HCT116 (cell line): ENCODE measurements at regions not wholly inside any gene's neighbourhood (a gene's known extent, or its start where the extent isn't known, plus 50 kb on each side); places are given as distances from the start of the nearest gene placed in this dataset.

Experiments
- ATAC-seq: fragments of 200-7000 bp; cut with Tn5 transposase; 2 replicates; pipeline ENCODE4 v1.9.1; 2020; ENCODE audit warnings: mild to moderate bottlenecking, moderate library complexity
- BruUV-seq: library from RNA; stranded (reverse); fragments of 400-500 nt; replicated peaks from 2 replicates; lab custom pipeline; 2021; lab: Mats Ljungman, UMichigan
- CTCF ChIA-PET: fragments of 300-600 bp; sonication (Branson Sonifier 250); formaldehyde crosslinking; loops from one replicate; lab custom pipeline; 2021; ENCODE audit warnings: antibody characterized with exemption; lab: Charles Lee
- POLR2A ChIA-PET: fragments of 300-600, 350-600 bp; sonication (Branson Sonifier 250); formaldehyde crosslinking; loops from one replicate; lab custom pipeline; 2021; ENCODE audit warnings: antibody characterized with exemption; lab: Charles Lee
- RAD21 ChIA-PET, 2 experiments: fragments of 300-600 bp; sonication (Branson Sonifier 250); formaldehyde crosslinking; loops; one replicate each; lab custom pipeline; 2023; ENCODE audit warnings: low total read pairs in 2 of 2; ENCODE audit not compliant: uncharacterized antibody in 2 of 2, unreplicated experiment in 2 of 2, low non-redundant PET in 1 of 2; lab: Charles Lee
- DNase-seq: peaks from one replicate; pipeline ENCODE4 v3.0.0-alpha.2; 2010; ENCODE audit warnings: low read depth, low spot score
- H2AFZ ChIP-seq: fragments of 200-600 bp; shearing (Covaris generic), sonication (generic); 2 replicates; pipeline ENCODE4 v1.6.1; 2017; ENCODE audit warnings: low read depth, mixed run types, mixed read lengths, antibody characterized with exemption, low read length; ENCODE audit not compliant: poor library complexity, severe bottlenecking
- H3K27ac ChIP-seq: 2 replicates; pipeline ENCODE4 v1.5.1; 2012; ENCODE audit warnings: low read depth, low read length
- H3K27me3 ChIP-seq: fragments of 200-600 bp; sonication (generic); 2 replicates; pipeline ENCODE4 v1.6.1; 2016; ENCODE audit warnings: mixed run types, low read length, mixed read lengths; ENCODE audit not compliant: insufficient read depth
- H3K36me3 ChIP-seq, 2 experiments: fragments of 200-500 bp in 1 of 2; fragments of 200-600 bp in 1 of 2; sonication (Bioruptor generic) in 1 of 2; sonication (generic) in 1 of 2; 2 replicates each; pipeline versions ENCODE4 v1.5.1 to v1.6.1; 2014 to 2016; ENCODE audit warnings: low read length in 2 of 2, inconsistent platforms in 1 of 2, mixed read lengths in 1 of 2, mixed run types in 1 of 2; ENCODE audit not compliant: insufficient read depth in 2 of 2, control insufficient read depth in 1 of 2
- H3K4me1 ChIP-seq, 2 experiments: fragments of 200-600 bp in 1 of 2; sonication (generic) in 1 of 2; 2 replicates each; pipeline versions ENCODE4 v1.5.1 to v1.6.1; 2012 to 2017; ENCODE audit warnings: low read length in 2 of 2, inconsistent platforms in 1 of 2, mild to moderate bottlenecking in 1 of 2, mixed read lengths in 1 of 2, mixed run types in 1 of 2, moderate library complexity in 1 of 2; ENCODE audit not compliant: insufficient read depth in 2 of 2, control insufficient read depth in 1 of 2
- H3K4me2 ChIP-seq: fragments of 200-600 bp; sonication (generic); 2 replicates; pipeline ENCODE4 v1.6.1; 2017; ENCODE audit warnings: mixed run types, low read length, mixed read lengths
- H3K4me3 ChIP-seq, 2 experiments: fragments of 200-600 bp in 1 of 2; sonication (generic) in 1 of 2; replicated peaks in 1 of 2; 2 replicates each; pipeline ENCODE4 v1.5.1; 2011 to 2016; ENCODE audit warnings: low read length in 2 of 2, control low read depth in 1 of 2, low read depth in 1 of 2, mild to moderate bottlenecking in 1 of 2, mixed read lengths in 1 of 2, mixed run types in 1 of 2
- H3K79me2 ChIP-seq: fragments of 200-600 bp; sonication (generic); 2 replicates; pipeline ENCODE4 v1.6.1; 2017; ENCODE audit warnings: mild to moderate bottlenecking, mixed run types, low read length, moderate library complexity, mixed read lengths; ENCODE audit not compliant: insufficient read depth
- H3K9ac ChIP-seq: fragments of 200-600 bp; sonication (generic); 2 replicates; pipeline ENCODE4 v1.6.1; 2016; ENCODE audit warnings: low read length, mixed read lengths
- H3K9me2 ChIP-seq: fragments of 200-600 bp; sonication (generic), shearing (Covaris generic); 2 replicates; pipeline ENCODE4 v1.6.1; 2017; ENCODE audit warnings: mixed run types, mild to moderate bottlenecking, moderate library complexity; ENCODE audit not compliant: insufficient read depth
- H3K9me3 ChIP-seq, 2 experiments: fragments of 200-500 bp in 1 of 2; fragments of 200-600 bp in 1 of 2; sonication (Bioruptor generic) in 1 of 2; sonication (generic) in 1 of 2; 2 replicates each; pipeline ENCODE4 v1.6.1; 2014 to 2017; ENCODE audit warnings: low read length in 2 of 2, mixed read lengths in 2 of 2, inconsistent platforms in 1 of 2, low read depth in 1 of 2, mild to moderate bottlenecking in 1 of 2, mixed run types in 1 of 2, moderate library complexity in 1 of 2; ENCODE audit not compliant: control insufficient read depth in 1 of 2, insufficient read depth in 1 of 2
- H4K20me1 ChIP-seq: fragments of 200-600 bp; sonication (generic), shearing (Covaris generic); 2 replicates; pipeline ENCODE4 v1.6.1; 2017; ENCODE audit warnings: mixed run types, mild to moderate bottlenecking, moderate library complexity; ENCODE audit not compliant: insufficient read depth
- ATF3 ChIP-seq: IDR thresholded peaks from 2 replicates; pipeline ENCODE4 v1.6.1; 2012
- CEBPB ChIP-seq: IDR thresholded peaks from 2 replicates; pipeline ENCODE4 v1.6.1; 2012; ENCODE audit warnings: low read depth
- ELF1 ChIP-seq: IDR thresholded peaks from 2 replicates; pipeline ENCODE4 v1.6.1; 2012; ENCODE audit warnings: low read depth, borderline replicate concordance
- EZH2phosphoT487 ChIP-seq: fragments of 200-600 bp; IDR thresholded peaks from 2 replicates; pipeline ENCODE4 v1.6.1; 2018; ENCODE audit warnings: antibody characterized with exemption, borderline replicate concordance
- FOSL1 ChIP-seq: IDR thresholded peaks from 2 replicates; pipeline ENCODE4 v1.6.1; 2012; ENCODE audit warnings: low read depth
- REST ChIP-seq: IDR thresholded peaks from 2 replicates; pipeline ENCODE4 v1.6.1; 2012; ENCODE audit warnings: low read depth
- intact Hi-C: fragments of 100-400 bp; cut with micrococcal nuclease; formaldehyde crosslinking; loops from 2 replicates; pipeline ENCODE4 v1.10.0; 2022

GRCh38 chr9:71465392-71465791, 302.9 kb downstream of the CEMIP2 start:
- Histone ChIP-seq H3K9me2 (no peaks in the 10 kb centered on the region), H3K4me2 (no peak overlapping the region), H2AFZ (no peak overlapping the region)
- no peak for TF ChIP-seq CEBPB
- TF ChIP-seq REST, result no peak
- TF ChIP-seq EZH2phosphoT487, result no peak
- TF ChIP-seq FOSL1, result no peak
- TF ChIP-seq ATF3, result no peak
- TF ChIP-seq, all 23 proteins: peak for 0
- Histone ChIP-seq H3K79me2 (no peaks in the 10 kb centered on the region), H3K4me1 (no peaks in the 10 kb centered on the region), H3K9ac (no peak overlapping the region), H4K20me1 (no peaks in the 10 kb centered on the region), H3K36me3 (no peaks in the 10 kb centered on the region), H3K4me3 (no peak overlapping the region), H3K9me3 (no peaks in the 10 kb centered on the region), H3K27me3 (peaks cover 40% of the 10 kb centered on the region), H3K27ac (no peak overlapping the region)
- intact Hi-C loops, result no loop called here
- ChIA-PET POLR2A (no interaction called here), CTCF (no interaction called here), RAD21 (no interaction called here)
- DNase-seq, result no peak
- no peak for ATAC-seq
- no TSS peak for BruUV-seq

GRCh38 chr9:71459082-71459481, 309.2 kb downstream of the CEMIP2 start:
- ATAC-seq, result no peak

More at GRCh38 chr9:71459082-71459481, 309.2 kb downstream of the CEMIP2 start:
- ChIA-PET POLR2A (no interaction called here), RAD21 (no interaction called here)
- H4K20me1 ChIP-seq, result no peaks in the 10 kb centered on the region
- no peaks in the 10 kb centered on the region for H3K9me3 ChIP-seq
- BruUV-seq, result no TSS peak
- H3K27me3 ChIP-seq, result peaks cover 28% of the 10 kb centered on the region
- H3K4me1 ChIP-seq, result no peaks in the 10 kb centered on the region
- no peak overlapping the region for H3K4me2 ChIP-seq
- DNase-seq, result no peak
- no peaks in the 10 kb centered on the region for H3K79me2 ChIP-seq
- TF ChIP-seq FOSL1 (no peak), ELF1 (no peak)
- TF ChIP-seq, all 23 proteins: peak for 0
- H3K36me3 ChIP-seq, result no peaks in the 10 kb centered on the region
- no peak overlapping the region for H3K9ac ChIP-seq
- H3K9me2 ChIP-seq, result no peaks in the 10 kb centered on the region
- H2AFZ ChIP-seq, result no peak overlapping the region
- no peak overlapping the region for H3K27ac ChIP-seq
- no peak overlapping the region for H3K4me3 ChIP-seq
- CTCF ChIA-PET, result no interaction called here
- intact Hi-C loops, result no loop called here
